ENCODE measurements at regions not wholly inside any gene's neighbourhood (a gene's known extent, or its start where the extent isn't known, plus 50 kb on each side); places are given as distances from the start of the nearest gene placed in this dataset.

DNA sequence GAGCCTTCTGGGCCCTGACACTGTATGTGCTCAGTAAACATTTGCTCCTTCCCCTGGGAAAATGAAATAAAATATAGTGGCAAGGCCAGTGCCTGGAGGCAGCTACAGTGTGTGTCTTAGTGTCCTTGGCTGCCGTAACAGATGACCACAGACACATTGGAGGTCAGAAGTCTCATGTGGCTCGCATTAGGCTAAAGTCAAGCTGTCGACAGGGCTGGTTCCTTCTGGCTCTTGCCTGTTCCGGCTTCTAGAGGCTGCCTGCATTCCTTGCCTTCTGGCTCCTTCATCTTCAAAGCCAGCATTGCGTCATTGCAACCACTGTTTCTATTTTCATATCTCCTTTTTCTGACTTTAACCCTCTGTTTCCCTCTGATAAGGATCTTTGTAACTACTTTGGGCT lies 83.6 kb upstream of the STX18 start:
- DNase-seq, result no peak

DNA sequence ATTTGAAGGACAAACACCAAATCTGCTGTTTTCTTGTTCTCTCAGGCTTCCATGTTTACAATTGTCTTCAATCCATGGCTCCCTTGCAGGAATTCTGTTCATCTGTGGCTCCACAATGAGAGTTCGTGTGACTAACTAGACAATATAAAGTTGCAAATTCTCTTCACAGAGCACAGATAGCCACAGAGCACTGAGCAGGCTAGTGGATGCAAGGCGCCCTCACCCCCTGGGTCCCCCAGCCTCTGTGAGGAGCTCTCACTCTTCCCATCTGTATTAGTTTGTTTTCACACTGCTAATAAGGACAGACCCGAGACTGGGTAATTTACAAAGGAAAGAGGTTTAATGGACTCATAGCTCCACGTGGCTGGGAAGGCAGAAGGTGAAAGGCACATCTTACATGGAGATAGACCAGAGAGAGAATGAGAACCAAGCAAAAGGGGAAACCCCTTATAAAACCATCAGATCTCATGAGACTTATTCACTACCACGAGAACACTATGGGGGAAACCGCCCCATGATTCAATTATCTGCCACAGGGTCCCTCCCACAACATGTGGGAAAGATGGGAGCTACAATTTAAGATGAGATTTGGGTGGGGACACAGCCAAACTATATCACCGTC lies 82.5 kb upstream of the STX18 start:
- DNase-seq, result no peak

DNA sequence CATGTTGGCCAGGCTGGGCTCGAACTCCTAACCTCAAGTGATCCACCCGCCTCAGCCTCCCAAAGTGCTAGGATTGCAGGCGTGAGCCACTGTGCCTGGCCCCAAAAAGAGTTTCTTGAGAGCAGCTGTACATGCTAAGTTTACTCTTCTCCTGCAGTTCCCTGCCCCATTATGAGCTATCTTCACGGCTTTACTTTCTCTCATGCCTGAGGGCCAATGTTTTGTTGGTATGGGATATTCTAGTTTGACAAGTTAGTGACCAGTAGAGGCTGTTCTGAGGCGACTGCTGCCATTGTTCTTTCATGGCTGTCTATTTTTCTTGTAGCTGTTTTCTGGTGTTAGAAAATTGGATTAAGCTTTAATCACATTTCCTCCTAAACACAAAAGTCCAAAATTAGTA lies 78.0 kb upstream of the STX18 start:
- no peak for DNase-seq

DNA sequence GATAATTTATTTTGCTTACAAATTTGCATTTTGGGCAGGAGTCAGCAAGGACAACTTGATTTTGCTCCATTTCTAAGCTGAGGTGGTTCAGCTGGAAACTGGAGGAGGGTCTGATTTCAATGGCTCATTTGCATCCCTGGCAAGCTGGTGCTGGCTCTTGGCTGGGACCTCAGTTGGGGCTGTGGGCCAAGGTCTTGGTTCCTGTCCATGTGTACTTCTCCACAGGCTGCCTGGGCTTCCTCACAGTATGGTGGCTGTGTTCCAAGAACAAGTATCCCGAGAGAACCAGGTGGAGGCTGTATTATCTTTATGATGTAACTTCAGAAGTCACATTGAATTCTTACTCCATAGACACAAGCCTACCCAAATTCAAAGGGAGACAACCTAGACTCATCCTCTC lies 77.0 kb upstream of the STX18 start:
- DNase-seq, result no peak

DNA sequence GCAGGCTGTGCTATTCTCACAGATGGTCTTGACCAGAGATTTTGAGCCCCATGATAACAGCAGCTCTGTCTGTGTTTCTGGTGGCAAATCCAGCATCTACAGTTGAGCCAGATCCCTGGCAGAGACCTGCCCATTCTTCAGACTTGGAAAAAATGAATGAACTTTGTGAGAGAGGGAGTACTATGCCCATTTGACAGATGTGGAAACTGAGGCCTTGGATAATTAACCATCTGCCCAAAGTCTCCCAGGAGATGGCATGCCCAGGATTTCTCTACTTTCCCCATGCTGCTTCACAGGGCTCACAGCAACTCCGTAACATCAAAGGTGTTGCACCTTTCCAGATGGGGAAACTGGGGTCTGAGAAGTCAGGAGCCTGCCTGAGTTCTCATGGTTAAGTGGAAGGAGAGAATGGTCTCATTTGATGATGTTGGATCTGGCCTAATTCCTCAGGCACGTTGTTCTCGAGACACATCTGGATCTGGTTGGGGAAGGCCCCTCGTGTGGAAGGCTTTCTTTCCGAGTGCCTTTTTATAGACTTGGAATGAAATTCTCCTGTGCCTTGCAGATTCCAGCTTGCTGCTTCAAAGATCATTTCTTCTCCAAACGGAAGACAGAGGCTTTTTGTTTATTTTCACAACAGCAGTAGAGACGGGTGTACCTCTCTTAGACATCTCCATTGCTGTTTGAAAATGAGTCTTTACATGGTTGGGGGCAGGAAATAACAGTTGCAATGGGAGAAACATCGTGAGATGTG lies 73.3 kb upstream of the STX18 start:
- no peak for DNase-seq

DNA sequence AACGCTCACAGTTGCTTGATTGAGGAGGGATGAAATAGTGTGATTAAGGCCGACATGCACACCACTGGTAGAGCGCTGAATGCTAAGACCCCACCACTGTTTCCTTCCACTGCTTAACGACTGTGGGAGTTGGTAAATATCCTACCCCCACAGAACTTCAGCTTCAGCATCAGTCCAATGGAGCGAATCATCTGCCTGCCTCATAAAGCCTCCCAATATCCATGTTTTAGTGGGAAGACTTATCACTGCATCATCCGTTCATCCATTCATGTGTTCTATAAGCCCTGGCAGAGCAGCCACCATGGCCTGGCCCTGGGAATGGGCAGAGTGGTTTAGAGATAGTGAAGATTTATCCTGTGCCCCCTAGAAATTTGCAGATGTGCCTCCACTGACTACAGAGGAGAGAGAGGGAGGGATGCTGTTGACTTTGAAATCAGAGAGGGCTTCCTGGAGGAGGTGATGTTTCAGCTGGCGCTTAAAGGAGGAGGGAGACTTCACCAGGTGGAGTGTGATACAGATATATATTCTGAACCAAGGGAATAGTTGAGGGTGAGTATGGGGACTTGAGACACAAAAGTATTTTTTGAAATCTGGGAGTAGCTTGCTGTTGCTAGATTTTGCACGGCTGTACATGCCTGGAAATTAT lies 71.9 kb upstream of the STX18 start:
- DNase-seq, result no peak

DNA sequence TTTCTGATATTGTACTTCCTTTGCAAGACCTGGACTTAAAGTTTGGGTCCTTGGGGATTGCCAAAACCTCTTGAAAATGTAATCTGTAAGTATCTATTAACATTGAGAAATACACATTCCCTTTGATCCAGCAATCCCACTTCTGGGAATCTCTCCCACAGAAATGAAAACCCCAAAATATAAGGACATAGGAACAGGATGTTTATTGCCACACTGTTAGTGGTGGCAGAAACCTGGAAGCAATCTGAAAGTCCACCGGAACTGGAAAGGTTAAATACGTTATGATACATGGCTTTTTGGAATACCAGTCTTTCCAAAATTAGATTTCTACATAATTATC lies 71.2 kb upstream of the STX18 start:
- DNase-seq, result no peak

DNA sequence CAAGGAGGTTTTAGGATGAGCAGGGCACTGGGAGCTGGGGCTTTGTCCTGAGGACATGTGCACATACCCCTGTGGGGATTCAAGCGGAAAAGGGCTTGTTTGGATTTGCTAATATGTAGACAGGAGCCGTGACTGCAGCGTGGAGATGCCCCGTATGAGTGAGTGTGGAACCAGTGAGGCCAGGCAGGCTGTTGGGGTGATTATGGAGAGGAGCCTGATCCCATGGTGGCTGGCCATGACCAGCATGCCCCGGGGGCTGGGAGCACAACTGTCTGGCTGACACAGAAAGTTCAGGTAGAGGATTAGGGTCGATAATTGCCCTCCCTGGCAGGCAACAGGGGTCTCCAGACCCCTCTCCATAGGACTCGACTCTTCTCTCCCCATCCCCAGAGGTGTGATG lies 68.8 kb upstream of the STX18 start:
- DNase-seq, result no peak

DNA sequence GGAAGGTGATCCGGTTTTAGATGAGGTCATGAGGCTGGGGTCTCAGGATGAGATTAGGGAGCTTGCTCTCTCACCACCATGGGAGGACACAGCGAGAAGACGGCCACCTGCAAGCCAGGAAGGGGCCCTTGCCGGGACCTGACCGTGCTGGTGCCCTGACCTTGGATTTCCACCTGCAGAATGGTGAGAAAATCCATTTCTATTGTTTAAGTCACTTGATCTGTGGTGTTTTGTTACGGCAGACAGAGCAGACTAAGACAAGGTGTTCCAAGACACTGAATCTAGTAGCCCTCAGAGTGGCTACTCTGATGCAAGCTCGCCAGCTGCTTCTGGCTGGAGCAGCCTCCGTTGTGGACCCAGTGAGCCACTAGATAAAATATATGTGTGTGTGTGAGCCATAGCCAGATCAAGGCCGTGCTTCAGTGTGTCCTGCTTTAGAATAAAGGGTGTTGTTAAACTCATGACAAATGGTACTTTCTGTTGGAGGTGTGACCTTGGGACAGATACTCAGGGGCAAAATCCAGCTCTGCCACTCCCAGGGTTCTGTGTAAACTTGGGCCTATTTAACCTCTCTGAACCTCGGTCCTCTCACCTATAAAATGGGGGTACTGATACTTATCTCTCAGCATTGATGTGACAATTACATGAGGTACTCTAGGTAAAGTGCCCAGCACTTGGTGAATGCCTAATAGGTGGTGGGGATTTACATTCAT lies 67.9 kb upstream of the STX18 start:
- DNase-seq, result no peak

DNA sequence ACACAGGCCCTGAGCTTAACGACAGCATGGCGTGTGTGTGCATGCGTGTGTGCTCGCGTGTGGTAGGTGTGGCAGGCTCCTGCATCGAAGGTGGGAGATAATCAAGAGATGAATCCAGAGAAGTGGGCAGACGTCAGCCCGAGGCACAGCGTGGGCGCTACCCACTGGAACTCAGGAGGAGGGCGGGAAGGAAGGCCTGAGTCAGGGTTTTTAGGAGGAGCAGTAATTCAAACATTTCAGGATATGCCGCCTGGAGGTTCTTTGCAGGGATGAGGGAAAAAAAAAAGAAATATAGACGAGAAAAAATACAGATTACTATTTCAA lies 66.3 kb upstream of the STX18 start:
- no peak for DNase-seq

DNA sequence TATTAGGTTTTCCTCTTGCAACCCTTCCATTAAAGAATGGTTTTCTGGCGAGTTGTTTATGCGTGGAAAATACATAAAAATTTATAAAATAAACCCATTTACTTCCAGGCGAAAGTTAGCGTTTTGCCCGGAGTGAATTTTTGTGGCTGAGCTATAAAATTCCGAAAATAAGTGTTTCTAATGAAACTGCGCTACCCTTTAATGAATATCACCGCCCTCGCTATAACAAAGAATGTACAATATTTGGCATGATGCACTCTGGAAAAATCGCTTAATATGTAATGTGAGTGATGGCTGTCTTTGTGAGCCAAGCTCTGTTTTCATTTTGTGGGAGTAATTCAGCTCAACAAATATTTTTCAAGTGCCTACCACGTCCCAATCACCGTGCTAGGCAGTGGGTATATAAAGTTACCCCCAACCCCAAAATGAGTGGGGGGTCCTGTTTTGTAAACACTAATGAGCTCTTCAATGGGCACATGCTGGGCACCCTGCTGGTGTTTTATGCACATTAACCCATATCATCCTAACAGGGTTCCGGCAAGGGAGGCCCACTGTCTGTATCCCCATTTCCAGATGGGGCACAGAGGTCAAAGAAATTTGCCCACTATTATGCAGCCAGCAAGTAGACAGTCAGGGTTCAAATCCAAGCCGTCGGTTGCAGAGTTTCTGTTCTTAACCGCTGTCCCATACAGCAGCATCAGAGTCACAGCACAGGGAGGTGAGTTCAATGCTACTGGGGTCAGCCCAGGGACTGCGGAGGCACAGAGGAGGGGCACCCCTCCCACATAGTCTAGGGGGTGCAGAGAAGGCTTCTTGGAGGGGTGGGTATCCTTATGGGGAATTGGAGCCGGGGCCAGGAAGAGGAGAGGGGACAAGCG lies 65.7 kb upstream of the STX18 start:
- no peak for DNase-seq

DNA sequence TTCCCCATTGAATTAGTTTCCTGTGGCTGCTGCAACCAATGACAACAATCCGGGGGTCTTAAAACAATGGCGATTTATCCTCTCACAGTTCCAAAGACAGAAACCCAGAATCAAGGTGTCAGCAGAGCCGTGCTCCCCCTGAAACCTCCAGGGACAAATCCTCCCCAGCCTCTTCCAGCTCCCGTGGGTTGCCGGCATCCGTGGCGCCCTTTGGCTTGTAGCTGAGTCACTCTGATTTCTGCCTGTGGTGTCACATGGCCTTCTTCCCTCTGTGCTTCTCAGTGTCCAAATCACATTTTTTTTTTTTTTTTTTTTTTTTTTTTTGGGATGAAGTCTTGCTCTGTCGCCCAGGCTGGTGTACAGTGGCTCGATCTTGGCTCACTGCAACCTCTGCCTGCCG lies 64.5 kb upstream of the STX18 start:
- no peak for DNase-seq

DNA sequence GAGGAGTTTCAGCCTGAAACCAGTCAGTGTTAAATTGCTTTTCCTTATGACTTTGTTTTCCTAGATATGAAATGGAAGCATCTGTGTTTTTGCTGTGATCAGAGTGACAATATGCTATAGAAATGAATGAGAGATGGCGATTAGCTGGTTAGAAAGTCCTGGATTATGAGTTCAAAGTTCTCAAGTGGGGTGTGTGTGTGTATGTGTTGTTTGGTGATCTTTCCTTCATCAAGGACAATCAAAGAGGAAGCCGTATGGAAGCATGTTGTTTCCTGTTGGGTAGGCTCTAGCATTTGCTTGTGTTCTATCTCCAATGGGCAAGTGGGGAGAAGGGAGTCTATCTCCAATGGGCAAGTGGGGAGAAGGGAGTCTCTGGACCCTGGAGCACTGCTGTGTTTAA lies 64.0 kb upstream of the STX18 start:
- DNase-seq, result no peak

DNA sequence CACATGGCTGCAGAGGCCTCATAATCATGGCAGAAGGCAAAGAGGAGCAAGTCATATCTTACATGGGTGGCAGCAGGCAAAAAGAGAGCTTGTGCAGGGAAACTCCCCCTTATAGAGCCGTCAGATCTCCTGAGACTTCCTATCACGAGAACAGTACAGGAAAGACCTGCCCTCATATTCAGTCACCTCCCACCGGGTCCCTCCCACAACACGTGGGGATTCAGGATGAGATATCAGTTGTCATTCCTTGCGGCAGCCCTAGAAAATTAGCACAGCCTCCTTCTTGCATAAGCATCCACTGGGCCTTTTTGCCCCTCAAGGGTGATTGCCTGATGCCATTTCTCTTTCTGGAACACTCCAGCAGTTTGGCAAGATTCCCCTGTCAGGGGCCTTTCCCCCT lies 61.7 kb upstream of the STX18 start:
- no peak for DNase-seq

DNA sequence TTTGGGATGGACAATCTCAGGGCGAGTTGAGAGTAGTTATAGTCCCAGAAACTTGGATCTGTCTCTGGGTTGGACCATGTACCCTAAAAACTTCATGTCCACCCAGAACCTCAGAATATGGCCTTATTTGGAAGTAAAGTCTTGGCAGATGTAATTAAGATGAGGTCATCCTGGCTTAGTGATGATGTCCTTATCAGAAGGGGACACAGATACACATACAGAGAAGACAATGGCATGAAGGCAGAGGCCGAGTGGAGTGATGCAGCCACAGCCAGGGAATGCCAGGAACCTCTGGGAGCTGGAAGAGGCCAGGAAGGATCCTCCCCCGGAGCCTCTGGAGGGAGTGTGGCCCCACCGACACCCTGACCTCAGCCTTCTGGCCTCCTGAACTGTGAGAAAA lies 61.2 kb upstream of the STX18 start:
- DNase-seq, result no peak

DNA sequence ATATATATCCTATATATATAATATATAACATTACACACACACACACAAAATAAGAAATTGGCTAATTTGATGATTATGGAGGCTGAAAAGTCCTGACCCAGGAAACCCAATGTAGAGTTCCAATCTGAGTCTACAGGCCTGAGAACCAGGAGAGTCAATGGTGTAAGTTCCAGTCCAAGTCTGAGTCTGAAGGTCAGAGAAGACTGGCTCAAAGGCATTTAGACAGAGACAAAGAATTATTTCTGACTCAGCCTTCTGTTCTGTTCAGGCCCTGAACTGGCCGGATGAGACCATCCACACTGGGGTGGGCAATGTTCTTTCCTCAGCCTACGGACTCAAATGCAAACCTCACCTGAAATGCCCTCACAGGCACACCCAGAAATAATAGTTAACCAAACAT lies 60.6 kb upstream of the STX18 start:
- DNase-seq, result no peak

DNA sequence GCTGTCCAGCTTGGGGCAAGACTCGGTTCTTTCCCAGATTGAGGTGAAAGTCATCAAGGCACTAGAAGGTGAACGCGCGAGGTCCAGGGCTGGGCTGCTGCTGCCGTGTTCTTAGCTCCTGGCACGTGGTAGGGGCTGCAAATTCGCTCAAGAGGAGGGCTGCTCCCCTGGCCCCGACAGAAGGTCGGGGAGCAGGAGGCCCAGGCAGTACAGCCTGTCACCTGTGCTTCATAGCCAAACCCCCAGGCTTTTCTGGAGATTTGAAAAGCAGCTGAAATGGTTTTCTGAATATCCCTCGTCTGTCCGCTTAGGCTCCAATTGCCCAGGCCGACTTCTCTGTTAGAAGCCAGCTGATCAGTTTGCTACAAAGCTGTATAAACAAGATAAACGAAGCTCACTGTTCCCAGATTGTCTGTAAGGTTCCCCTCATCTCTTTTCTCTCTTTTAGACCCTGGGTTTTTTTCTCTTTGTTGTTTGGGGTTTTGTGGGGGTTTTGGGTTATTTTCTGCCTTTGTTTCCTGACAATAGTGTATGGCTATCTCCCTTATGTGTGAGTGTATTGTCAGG lies 60.0 kb upstream of the STX18 start:
- DNase-seq, result no peak

DNA sequence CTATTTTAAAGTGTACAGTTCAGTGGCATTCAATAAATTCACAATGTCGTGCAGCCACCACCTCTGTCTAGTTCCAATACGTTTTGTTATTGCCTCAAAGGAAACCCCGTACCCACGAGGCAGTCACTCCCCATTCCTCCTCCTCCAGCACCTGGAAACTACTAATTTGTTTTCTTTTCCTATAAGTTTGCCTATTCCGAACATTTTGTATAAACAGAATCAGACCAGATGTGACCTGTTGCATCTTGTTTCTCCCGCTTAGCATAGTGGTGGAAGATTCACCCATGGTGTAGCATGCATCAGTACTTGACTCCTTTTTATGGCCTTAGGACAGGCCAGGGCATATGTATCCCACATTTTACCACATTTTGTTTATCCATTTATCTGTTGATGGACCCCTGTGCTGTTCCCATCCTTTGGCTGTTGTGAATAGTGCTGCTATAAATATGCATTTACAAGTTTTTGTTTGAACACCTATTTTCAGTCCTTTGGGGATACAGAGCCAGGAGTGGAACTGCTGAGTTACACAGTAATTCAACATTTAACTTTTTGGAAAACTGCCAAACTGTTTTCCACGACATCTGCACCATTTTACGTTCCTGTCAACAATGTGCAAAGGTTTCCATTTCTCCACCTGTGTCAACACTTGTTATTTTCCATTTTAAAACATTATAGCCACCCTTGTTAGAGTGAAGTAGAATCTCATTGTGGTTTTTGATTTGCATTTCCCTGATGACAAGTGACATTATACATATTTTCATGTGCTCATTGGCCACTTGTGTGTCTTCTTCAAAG lies 57.8 kb upstream of the STX18 start:
- no peak for DNase-seq

DNA sequence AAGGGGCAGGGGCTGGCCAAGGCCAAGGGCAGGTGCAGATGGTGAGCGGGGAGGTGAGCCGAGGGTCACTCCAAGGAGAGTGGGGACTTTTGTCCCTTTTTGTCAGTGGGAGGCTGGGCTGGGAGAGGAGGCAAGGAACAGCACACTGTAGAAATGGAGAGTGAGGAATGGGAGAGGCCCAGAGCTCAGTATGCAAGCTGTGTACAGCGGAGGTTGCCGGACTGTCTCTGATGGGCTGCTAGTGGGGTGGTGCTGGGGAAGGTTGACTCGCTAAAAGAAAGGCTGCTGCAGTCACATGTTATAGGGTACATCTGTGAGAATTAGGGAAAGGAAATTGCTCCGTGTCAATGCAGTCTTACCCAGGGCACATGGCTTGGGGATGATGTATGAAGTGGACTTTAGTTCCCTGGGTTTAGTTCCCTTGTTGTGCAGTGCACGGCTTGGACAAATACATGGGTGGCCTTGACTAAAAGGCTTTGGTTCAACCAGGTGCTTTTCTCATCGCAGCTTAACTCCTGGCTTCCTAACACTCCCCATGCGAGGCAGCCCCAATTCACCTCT lies 57.1 kb upstream of the STX18 start:
- DNase-seq, result no peak

DNA sequence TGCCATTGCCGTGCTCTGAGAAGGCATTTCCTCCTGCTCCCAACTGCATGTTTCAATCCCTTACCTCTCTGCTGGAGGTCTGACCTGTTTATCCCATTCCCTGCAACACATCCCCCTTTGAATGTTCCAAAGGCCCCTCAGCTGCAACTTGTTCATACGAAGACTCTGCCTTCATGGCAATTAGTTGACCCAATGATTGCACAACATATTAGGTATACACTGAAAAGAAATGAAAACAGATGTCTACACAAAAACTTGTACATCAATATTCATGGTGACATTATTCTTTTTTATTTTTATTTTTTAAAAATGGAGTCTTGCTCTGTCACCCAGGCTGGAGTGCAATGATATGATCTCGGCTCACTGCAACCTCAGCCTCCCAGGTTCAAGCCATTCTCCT lies 54.9 kb upstream of the STX18 start:
- no peak for DNase-seq

DNA sequence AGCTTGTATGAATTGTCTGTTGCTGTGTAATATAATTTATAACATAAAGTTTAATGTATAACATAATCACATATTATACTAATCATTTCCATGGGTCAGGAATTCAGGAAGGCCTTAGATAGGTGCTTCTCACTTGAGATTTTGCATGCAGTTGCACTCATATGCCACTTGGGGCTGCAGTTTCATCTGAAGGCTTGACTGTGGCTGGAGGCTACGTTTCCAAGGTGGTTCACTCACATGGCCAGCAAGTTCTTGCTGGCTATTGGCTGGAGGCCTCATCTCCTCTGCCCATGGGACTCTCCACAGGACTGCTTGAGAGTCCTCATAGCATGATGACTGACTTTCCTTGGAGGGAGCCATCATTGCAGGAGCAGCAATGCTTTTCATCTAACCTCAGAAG lies 53.4 kb upstream of the STX18 start:
- no peak for DNase-seq
